ENCODE measurements at regions not wholly inside any gene's neighbourhood (a gene's known extent, or its start where the extent isn't known, plus 50 kb on each side); places are given as distances from the start of the nearest gene placed in this dataset.

DNA sequence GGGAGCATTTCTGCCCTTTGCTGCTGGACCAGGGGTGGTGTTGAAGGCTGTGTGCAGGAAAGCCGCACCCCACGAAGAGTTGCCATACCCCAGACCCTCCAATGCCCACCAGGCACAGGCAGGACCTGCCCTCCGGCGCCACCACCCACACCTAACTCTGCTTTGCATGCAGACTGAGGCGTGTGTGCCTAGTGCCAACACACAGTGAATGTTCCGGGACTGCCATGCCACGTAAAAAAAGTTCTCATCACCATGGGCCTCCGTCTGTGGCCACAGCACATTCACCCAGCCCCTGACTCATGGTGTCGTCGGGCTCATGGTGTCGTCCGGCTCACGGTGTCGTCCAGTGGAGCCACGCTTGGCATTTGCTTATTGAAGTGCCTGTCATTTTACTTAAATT, 184.9 kb upstream of the RAB6C start:
- Histone ChIP-seq H2AFZ (ENCODE audit: low read length) (no peak overlapping the region), H4K20me1 (ENCODE audit: insufficient read depth, low read length) (no peaks in the 10 kb centered on the region), H3K36me3 (replicated peaks in 1 of 2; ENCODE audit: control insufficient read depth in 1 of 2, insufficient read depth in 2 of 2, low read length in 2 of 2) (no peaks in the 10 kb centered on the region), H3K9me3 (ENCODE audit: low read length) (no peaks in the 10 kb centered on the region), H3K4me2 (ENCODE audit: low read depth, low read length) (no peak overlapping the region), H3K4me3 (replicated peaks in 1 of 3; ENCODE audit: insufficient read depth in 1 of 3, low read depth in 2 of 3, low read length in 3 of 3) (no peak overlapping the region), H3K79me2 (ENCODE audit: insufficient read depth, low read length) (no peaks in the 10 kb centered on the region), H3K27me3 (ENCODE audit: control insufficient read depth in 1 of 2, insufficient read depth in 2 of 2, low read length in 2 of 2) (peaks cover 11 to 42% of the 10 kb centered on the region in 2 experiments; a peak in 4 of 5 replicates), H3K9ac (ENCODE audit: insufficient read depth, low read depth, low read length) (no peak overlapping the region), H3K4me1 (ENCODE audit: insufficient read depth, low read length) (no peaks in the 10 kb centered on the region), H3K27ac (ENCODE audit: extremely low read length, insufficient read depth, low read length) (no peak overlapping the region)
- ChIA-PET CTCF (ENCODE audit: low intra/inter-chr PET ratio, low total read pairs) (no interaction called here), POLR2A (no interaction called here)
- FAIRE-seq (no peak), DNase-seq (ENCODE audit: low spot score) (no peak), ATAC-seq (no peak)
- no peak for TF ChIP-seq ZNF761 (CRISPR knock-in tag; conservative IDR thresholded peaks at IDR 0.05)
- TF ChIP-seq, protein P1, sequence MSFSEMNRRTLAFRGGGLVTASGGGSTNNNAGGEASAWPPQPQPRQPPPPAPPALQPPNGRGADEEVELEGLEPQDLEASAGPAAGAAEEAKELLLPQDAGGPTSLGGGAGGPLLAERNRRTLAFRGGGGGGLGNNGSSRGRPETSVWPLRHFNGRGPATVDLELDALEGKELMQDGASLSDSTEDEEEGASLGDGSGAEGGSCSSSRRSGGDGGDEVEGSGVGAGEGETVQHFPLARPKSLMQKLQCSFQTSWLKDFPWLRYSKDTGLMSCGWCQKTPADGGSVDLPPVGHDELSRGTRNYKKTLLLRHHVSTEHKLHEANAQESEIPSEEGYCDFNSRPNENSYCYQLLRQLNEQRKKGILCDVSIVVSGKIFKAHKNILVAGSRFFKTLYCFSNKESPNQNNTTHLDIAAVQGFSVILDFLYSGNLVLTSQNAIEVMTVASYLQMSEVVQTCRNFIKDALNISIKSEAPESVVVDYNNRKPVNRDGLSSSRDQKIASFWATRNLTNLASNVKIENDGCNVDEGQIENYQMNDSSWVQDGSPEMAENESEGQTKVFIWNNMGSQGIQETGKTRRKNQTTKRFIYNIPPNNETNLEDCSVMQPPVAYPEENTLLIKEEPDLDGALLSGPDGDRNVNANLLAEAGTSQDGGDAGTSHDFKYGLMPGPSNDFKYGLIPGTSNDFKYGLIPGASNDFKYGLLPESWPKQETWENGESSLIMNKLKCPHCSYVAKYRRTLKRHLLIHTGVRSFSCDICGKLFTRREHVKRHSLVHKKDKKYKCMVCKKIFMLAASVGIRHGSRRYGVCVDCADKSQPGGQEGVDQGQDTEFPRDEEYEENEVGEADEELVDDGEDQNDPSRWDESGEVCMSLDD (CRISPR knock-in tag; IDR thresholded peaks at IDR 0.05; ENCODE audit: borderline replicate concordance) = no peak
- no peak for TF ChIP-seq RCOR2 (CRISPR knock-in tag; IDR thresholded peaks at IDR 0.05)
- TF ChIP-seq HES4 (CRISPR knock-in tag; IDR thresholded peaks at IDR 0.05; ENCODE audit: borderline replicate concordance) = no peak
- TF ChIP-seq ZNF550 (CRISPR knock-in tag; IDR thresholded peaks at IDR 0.05; ENCODE audit: borderline replicate concordance) = no peak
- TF ChIP-seq, protein P2, sequence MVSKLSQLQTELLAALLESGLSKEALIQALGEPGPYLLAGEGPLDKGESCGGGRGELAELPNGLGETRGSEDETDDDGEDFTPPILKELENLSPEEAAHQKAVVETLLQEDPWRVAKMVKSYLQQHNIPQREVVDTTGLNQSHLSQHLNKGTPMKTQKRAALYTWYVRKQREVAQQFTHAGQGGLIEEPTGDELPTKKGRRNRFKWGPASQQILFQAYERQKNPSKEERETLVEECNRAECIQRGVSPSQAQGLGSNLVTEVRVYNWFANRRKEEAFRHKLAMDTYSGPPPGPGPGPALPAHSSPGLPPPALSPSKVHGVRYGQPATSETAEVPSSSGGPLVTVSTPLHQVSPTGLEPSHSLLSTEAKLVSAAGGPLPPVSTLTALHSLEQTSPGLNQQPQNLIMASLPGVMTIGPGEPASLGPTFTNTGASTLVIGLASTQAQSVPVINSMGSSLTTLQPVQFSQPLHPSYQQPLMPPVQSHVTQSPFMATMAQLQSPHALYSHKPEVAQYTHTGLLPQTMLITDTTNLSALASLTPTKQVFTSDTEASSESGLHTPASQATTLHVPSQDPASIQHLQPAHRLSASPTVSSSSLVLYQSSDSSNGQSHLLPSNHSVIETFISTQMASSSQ (IDR thresholded peaks at IDR 0.05; ENCODE audit: low read depth) = no peak
- TF ChIP-seq, protein P2 (CRISPR knock-in tag; IDR thresholded peaks at IDR 0.05; ENCODE audit: borderline replicate concordance) = no peak
- in situ Hi-C loops (cut with HindIII; ENCODE audit: extremely low pct_ligation_motif_present, low pct_unique_long_range_greater_than_20kb) (no loop called here), intact Hi-C loops (cut with micrococcal nuclease; ENCODE audit: unreplicated experiment) (no loop called here)
- no TSS peak for BruUV-seq (replicated peaks)
- WGBS (ENCODE audit: low lambda C conversion rate) = 45% methylated on average over 11 of the region's 15 CpGs
